PC-3 (cell line): ENCODE measurements at regions not wholly inside any gene's neighbourhood (a gene's known extent, or its start where the extent isn't known, plus 50 kb on each side); places are given as distances from the start of the nearest gene placed in this dataset.

ENCODE experiments used
- EZH2 ChIP-seq: fragments of 300-600 bp; sonication (generic); IDR thresholded peaks from one replicate; pipeline ENCODE4 v1.6.1; 2017; ENCODE audit warnings: antibody characterized with exemption, mild to moderate bottlenecking, low read length; ENCODE audit not compliant: unreplicated experiment
- EZH2phosphoT487 ChIP-seq: fragments of 300-600 bp; sonication (generic); IDR thresholded peaks from 2 replicates; pipeline ENCODE4 v1.6.1; 2018; ENCODE audit warnings: mild to moderate bottlenecking, antibody characterized with exemption, low read length, borderline replicate concordance
- TF ChIP-seq, protein P1 (sequence below): fragments of 300-600 bp; sonication (generic); conservative IDR thresholded peaks from 2 replicates; pipeline ENCODE4 v1.5.1; 2017; ENCODE audit warnings: antibody characterized with exemption, low read depth, mild to moderate bottlenecking, low read length

DNA sequence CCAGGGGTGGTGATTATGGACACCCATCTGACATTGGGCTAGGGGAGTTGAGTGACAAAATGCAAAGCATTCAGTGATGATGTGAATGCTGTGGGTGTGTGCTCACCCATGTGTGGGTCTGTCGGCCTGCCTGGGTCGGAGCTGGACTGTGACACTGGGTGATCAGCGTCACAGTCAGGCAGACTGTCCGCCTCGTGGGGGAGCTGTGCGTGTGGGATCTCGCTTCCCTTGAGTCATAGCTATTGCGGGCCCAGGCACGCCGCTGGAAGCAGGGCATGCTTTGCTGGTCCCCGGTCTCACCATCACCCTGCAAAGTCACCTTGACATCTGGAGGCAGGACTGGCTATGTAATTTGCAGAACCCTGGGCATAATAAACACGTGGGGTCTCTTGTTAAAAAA, 156.9 kb upstream of the IGSF21 start:
- TF ChIP-seq, protein P1, sequence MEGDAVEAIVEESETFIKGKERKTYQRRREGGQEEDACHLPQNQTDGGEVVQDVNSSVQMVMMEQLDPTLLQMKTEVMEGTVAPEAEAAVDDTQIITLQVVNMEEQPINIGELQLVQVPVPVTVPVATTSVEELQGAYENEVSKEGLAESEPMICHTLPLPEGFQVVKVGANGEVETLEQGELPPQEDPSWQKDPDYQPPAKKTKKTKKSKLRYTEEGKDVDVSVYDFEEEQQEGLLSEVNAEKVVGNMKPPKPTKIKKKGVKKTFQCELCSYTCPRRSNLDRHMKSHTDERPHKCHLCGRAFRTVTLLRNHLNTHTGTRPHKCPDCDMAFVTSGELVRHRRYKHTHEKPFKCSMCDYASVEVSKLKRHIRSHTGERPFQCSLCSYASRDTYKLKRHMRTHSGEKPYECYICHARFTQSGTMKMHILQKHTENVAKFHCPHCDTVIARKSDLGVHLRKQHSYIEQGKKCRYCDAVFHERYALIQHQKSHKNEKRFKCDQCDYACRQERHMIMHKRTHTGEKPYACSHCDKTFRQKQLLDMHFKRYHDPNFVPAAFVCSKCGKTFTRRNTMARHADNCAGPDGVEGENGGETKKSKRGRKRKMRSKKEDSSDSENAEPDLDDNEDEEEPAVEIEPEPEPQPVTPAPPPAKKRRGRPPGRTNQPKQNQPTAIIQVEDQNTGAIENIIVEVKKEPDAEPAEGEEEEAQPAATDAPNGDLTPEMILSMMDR, result no peak
- TF ChIP-seq EZH2, result no peak
- TF ChIP-seq EZH2phosphoT487, result no peak
